SK-N-SH (cell line): ENCODE measurements at regions not wholly inside any gene's neighbourhood (a gene's known extent, or its start where the extent isn't known, plus 50 kb on each side); places are given as distances from the start of the nearest gene placed in this dataset.
A peak's percentile ranks its signal among the peaks of the same experiment; 100 is the strongest.

Experiments used
- CTCF ChIA-PET: fragments of 300-600, 350-600 bp; formaldehyde crosslinking; extraction: SDS; loops from one replicate; lab custom pipeline; 2021; lab: Yijun Ruan, JAX
- POLR2A ChIA-PET: fragments of 350-600 bp; sonication (Branson Sonifier 250); formaldehyde crosslinking; extraction: SDS; loops from one replicate; lab custom pipeline; 2020; ENCODE audit warnings: antibody characterized with exemption, inconsistent platforms; lab: Yijun Ruan, JAX
- DNase-seq: peaks from one replicate; pipeline ENCODE4 v3.0.0; 2012
- H2AFZ ChIP-seq: fragments of 200-600 bp; sonication (generic); 2 replicates; pipeline ENCODE4 v1.8.1; 2016; ENCODE audit warnings: antibody characterized with exemption, mild to moderate bottlenecking, low read depth
- H3F3A ChIP-seq: fragments of 200-600 bp; sonication (generic); replicated peaks from 2 replicates; pipeline ENCODE3; 2016; ENCODE audit warnings: antibody characterized with exemption, mild to moderate bottlenecking; ENCODE audit not compliant: insufficient read depth
- H3K27ac ChIP-seq, 2 experiments: fragments of 200-500 bp in 1 of 2; fragments of 200-600 bp in 1 of 2; sonication (Bioruptor generic) in 1 of 2; sonication (generic), shearing (Covaris generic) in 1 of 2; 2 replicates each; pipeline versions ENCODE4 v1.5.1 to v1.6.1; 2014 to 2016; ENCODE audit warnings: low read depth in 2 of 2, inconsistent platforms in 1 of 2, low read length in 1 of 2, mild to moderate bottlenecking in 1 of 2, mixed read lengths in 1 of 2
- H3K27me3 ChIP-seq: fragments of 200-600 bp; sonication (generic), shearing (Covaris generic); 2 replicates; pipeline ENCODE4 v1.6.1; 2016; ENCODE audit warnings: mixed run types; ENCODE audit not compliant: insufficient read depth
- H3K36me3 ChIP-seq, 2 experiments: fragments of 200-500 bp in 1 of 2; fragments of 200-600 bp in 1 of 2; sonication (Bioruptor generic) in 1 of 2; sonication (generic) in 1 of 2; replicated peaks in 1 of 2; 2 replicates each; pipeline versions ENCODE3 to v1.5.1; 2014 to 2016; ENCODE audit warnings: low read length in 1 of 2, mild to moderate bottlenecking in 1 of 2; ENCODE audit not compliant: insufficient read depth in 2 of 2, control insufficient read depth in 1 of 2
- H3K4me1 ChIP-seq, 2 experiments: fragments of 200-500 bp in 1 of 2; fragments of 200-600 bp in 1 of 2; sonication (Bioruptor generic) in 1 of 2; sonication (generic), shearing (Covaris generic) in 1 of 2; 2 replicates each; pipeline versions ENCODE4 v1.5.1 to v1.6.1; 2014 to 2016; ENCODE audit warnings: low read depth in 1 of 2, low read length in 1 of 2, mixed run types in 1 of 2; ENCODE audit not compliant: insufficient read depth in 2 of 2, control insufficient read depth in 1 of 2
- H3K4me2 ChIP-seq: fragments of 200-600 bp; sonication (generic), shearing (Covaris generic); 2 replicates; pipeline ENCODE4 v1.6.1; 2017; ENCODE audit warnings: mixed run types
- H3K4me3 ChIP-seq, 2 experiments: fragments of 200-500 bp in 1 of 2; fragments of 200-600 bp in 1 of 2; sonication (Bioruptor generic) in 1 of 2; sonication (generic), shearing (Covaris generic) in 1 of 2; 2 replicates each; pipeline versions ENCODE4 v1.5.1 to v1.8.1; 2014 to 2016; ENCODE audit warnings: low read depth in 2 of 2, inconsistent platforms in 1 of 2, low read length in 1 of 2, mild to moderate bottlenecking in 1 of 2, mixed read lengths in 1 of 2, moderate library complexity in 1 of 2
- H3K79me2 ChIP-seq: fragments of 200-600 bp; sonication (generic); 2 replicates; pipeline ENCODE4 v1.8.1; 2017; ENCODE audit warnings: mild to moderate bottlenecking; ENCODE audit not compliant: insufficient read depth
- H3K9ac ChIP-seq: fragments of 200-600 bp; sonication (generic); 2 replicates; pipeline ENCODE4 v1.6.1; 2017; ENCODE audit warnings: mixed run types
- H3K9me2 ChIP-seq: fragments of 200-600 bp; sonication (generic); 2 replicates; pipeline ENCODE4 v1.6.1; 2017; ENCODE audit warnings: mixed run types
- H3K9me3 ChIP-seq: fragments of 200-600 bp; sonication (generic); 2 replicates; pipeline ENCODE4 v1.6.1; 2017; ENCODE audit warnings: mixed run types, mild to moderate bottlenecking, moderate library complexity
- H4K20me1 ChIP-seq: fragments of 200-600 bp; sonication (generic); 2 replicates; pipeline ENCODE4 v1.6.1; 2017; ENCODE audit warnings: mild to moderate bottlenecking, mixed run types; ENCODE audit not compliant: insufficient read depth
- CHD2 ChIP-seq: fragments of 150-350 bp; IDR thresholded peaks from 2 replicates; pipeline ENCODE4 v1.6.1; 2018; ENCODE audit warnings: low read length; ENCODE audit not compliant: partially characterized antibody
- EP300 ChIP-seq, 2 experiments: IDR thresholded peaks; 2 replicates each; pipeline versions ENCODE4 v1.4.0 to v1.6.1; 2012; ENCODE audit warnings: borderline replicate concordance in 1 of 2, low read depth in 1 of 2, low read length in 1 of 2
- EZH2phosphoT487 ChIP-seq: fragments of 200-600 bp; sonication (generic); IDR thresholded peaks from 2 replicates; pipeline ENCODE4 v1.6.1; 2017; ENCODE audit warnings: low read depth, mixed run types, mild to moderate bottlenecking, antibody characterized with exemption, moderate library complexity, borderline replicate concordance
- FOXJ3 ChIP-seq: sonication (generic); formaldehyde crosslinking; IDR thresholded peaks from 2 replicates; pipeline ENCODE4 v1.5.1; 2020; ENCODE audit warnings: mild to moderate bottlenecking, missing genetic modification reagents
- GABPA ChIP-seq: IDR thresholded peaks from 2 replicates; pipeline ENCODE4 v1.4.0; 2012; ENCODE audit warnings: low read depth, mild to moderate bottlenecking
- GATA2 ChIP-seq: sonication (generic); formaldehyde crosslinking; IDR thresholded peaks from 2 replicates; pipeline ENCODE4 v1.5.0; 2020; ENCODE audit warnings: mild to moderate bottlenecking, missing genetic modification reagents
- NFIC ChIP-seq: IDR thresholded peaks from 2 replicates; pipeline ENCODE4 v1.4.0; 2012; ENCODE audit warnings: borderline replicate concordance
- NRF1 ChIP-seq: IDR thresholded peaks from 2 replicates; pipeline ENCODE4 v1.6.1; 2012; ENCODE audit warnings: low read depth, mild to moderate bottlenecking, low read length
- RAD21 ChIP-seq: IDR thresholded peaks from 2 replicates; pipeline ENCODE4 v1.6.1; 2012; ENCODE audit warnings: mild to moderate bottlenecking, low read length
- RFX5 ChIP-seq: IDR thresholded peaks from 2 replicates; pipeline ENCODE4 v1.6.1; 2012; ENCODE audit warnings: mild to moderate bottlenecking, improper control_type of control experiment, low read length
- RXRA ChIP-seq: IDR thresholded peaks from 2 replicates; pipeline ENCODE4 v1.4.0; 2012; ENCODE audit warnings: low read depth, mild to moderate bottlenecking, borderline replicate concordance
- TAF1 ChIP-seq: IDR thresholded peaks from 2 replicates; pipeline ENCODE4 v1.6.1; 2012; ENCODE audit warnings: low read depth, mild to moderate bottlenecking, low read length, moderate library complexity, borderline replicate concordance
- WGBS: methylation state at CpG from one replicate; pipeline ENCODE4 v1.1.6; 2017; ENCODE audit warnings: low lambda C conversion rate; 5-methylcytosine and 5-hydroxymethylcytosine counted together
- TF ChIP-seq, protein P1 (sequence below): fragments of 200-600 bp; sonication (generic); IDR thresholded peaks from 2 replicates; pipeline ENCODE4 v1.6.1; 2017; ENCODE audit warnings: antibody characterized with exemption, mild to moderate bottlenecking, moderate library complexity
- TF ChIP-seq, protein P2 (sequence below): fragments of 150-350 bp; IDR thresholded peaks from 2 replicates; pipeline ENCODE4 v1.6.1; 2017; ENCODE audit warnings: antibody characterized with exemption, low read length, low read depth, borderline replicate concordance
- TF ChIP-seq, protein P3 (sequence below): IDR thresholded peaks from 2 replicates; pipeline ENCODE4 v1.4.0; 2012; ENCODE audit warnings: low read depth, borderline replicate concordance
- TF ChIP-seq, protein P4 (sequence below): IDR thresholded peaks from 2 replicates; pipeline ENCODE4 v1.6.1; 2012; ENCODE audit warnings: mild to moderate bottlenecking, low read depth, low read length, moderate library complexity
- TF ChIP-seq, protein P5 (sequence below): IDR thresholded peaks from 2 replicates; pipeline ENCODE4 v1.4.0; 2012; ENCODE audit warnings: low read depth, borderline replicate concordance

DNA sequence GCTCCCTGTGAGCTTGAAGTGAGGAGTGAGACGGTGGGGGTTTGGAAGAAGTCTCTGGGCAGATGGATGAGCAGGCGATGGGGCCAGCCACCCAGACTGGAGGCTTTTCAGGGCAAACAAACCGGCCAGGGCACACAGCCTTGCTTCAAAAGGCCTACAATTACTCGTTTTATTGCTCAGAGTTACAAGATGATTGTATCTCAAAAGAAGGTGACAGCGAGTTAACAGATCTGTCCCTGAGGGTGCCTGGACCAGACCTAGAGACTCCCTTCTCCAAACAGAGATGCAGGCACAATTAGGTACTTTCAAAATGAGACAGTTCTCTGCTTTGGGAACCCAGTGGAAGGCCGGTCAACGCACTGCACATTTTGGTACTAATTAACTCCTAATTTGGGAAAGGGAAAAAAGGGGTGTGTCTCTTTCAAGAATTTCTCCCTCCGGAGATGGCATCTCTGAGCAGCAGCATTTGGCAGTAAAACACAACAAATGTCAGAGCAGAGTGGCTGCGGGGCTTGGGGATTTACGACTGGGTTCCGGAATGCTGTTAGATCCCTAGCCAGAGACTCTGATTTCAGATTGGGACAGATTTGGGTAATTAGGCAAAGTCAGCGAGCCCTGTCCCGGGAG, 226.7 kb downstream of the TTC32 start:
- Histone ChIP-seq H3K9ac (no peak overlapping the region), H3K4me3 (no peak overlapping the region), H3K27me3 (peaks cover 14% of the 10 kb centered on the region; the same call in 1 of the 2 replicates), H3K4me1 (peaks cover 0 to 30% of the 10 kb centered on the region in 2 experiments; a peak in 2 of 4 replicates), H3K4me2 (no peak overlapping the region)
- POLR2A ChIA-PET, result no interaction called here
- peak; percentile 25 for DNase-seq
- TF ChIP-seq, protein P1, sequence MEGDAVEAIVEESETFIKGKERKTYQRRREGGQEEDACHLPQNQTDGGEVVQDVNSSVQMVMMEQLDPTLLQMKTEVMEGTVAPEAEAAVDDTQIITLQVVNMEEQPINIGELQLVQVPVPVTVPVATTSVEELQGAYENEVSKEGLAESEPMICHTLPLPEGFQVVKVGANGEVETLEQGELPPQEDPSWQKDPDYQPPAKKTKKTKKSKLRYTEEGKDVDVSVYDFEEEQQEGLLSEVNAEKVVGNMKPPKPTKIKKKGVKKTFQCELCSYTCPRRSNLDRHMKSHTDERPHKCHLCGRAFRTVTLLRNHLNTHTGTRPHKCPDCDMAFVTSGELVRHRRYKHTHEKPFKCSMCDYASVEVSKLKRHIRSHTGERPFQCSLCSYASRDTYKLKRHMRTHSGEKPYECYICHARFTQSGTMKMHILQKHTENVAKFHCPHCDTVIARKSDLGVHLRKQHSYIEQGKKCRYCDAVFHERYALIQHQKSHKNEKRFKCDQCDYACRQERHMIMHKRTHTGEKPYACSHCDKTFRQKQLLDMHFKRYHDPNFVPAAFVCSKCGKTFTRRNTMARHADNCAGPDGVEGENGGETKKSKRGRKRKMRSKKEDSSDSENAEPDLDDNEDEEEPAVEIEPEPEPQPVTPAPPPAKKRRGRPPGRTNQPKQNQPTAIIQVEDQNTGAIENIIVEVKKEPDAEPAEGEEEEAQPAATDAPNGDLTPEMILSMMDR, result no peak
- TF ChIP-seq GATA2 (CRISPR knock-in tag), result no peak
- no peak for TF ChIP-seq EZH2phosphoT487
- TF ChIP-seq, protein P2, sequence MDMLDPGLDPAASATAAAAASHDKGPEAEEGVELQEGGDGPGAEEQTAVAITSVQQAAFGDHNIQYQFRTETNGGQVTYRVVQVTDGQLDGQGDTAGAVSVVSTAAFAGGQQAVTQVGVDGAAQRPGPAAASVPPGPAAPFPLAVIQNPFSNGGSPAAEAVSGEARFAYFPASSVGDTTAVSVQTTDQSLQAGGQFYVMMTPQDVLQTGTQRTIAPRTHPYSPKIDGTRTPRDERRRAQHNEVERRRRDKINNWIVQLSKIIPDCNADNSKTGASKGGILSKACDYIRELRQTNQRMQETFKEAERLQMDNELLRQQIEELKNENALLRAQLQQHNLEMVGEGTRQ, result no peak
- TF ChIP-seq, protein P3, sequence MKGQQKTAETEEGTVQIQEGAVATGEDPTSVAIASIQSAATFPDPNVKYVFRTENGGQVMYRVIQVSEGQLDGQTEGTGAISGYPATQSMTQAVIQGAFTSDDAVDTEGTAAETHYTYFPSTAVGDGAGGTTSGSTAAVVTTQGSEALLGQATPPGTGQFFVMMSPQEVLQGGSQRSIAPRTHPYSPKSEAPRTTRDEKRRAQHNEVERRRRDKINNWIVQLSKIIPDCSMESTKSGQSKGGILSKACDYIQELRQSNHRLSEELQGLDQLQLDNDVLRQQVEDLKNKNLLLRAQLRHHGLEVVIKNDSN, result no peak
- no peak for TF ChIP-seq NRF1
- no peak for TF ChIP-seq RXRA
- no peak for TF ChIP-seq TAF1
- TF ChIP-seq CHD2, result no peak
- TF ChIP-seq GABPA, result no peak
- TF ChIP-seq, protein P4, sequence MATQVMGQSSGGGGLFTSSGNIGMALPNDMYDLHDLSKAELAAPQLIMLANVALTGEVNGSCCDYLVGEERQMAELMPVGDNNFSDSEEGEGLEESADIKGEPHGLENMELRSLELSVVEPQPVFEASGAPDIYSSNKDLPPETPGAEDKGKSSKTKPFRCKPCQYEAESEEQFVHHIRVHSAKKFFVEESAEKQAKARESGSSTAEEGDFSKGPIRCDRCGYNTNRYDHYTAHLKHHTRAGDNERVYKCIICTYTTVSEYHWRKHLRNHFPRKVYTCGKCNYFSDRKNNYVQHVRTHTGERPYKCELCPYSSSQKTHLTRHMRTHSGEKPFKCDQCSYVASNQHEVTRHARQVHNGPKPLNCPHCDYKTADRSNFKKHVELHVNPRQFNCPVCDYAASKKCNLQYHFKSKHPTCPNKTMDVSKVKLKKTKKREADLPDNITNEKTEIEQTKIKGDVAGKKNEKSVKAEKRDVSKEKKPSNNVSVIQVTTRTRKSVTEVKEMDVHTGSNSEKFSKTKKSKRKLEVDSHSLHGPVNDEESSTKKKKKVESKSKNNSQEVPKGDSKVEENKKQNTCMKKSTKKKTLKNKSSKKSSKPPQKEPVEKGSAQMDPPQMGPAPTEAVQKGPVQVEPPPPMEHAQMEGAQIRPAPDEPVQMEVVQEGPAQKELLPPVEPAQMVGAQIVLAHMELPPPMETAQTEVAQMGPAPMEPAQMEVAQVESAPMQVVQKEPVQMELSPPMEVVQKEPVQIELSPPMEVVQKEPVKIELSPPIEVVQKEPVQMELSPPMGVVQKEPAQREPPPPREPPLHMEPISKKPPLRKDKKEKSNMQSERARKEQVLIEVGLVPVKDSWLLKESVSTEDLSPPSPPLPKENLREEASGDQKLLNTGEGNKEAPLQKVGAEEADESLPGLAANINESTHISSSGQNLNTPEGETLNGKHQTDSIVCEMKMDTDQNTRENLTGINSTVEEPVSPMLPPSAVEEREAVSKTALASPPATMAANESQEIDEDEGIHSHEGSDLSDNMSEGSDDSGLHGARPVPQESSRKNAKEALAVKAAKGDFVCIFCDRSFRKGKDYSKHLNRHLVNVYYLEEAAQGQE, result no peak
- TF ChIP-seq EP300 (IDR thresholded peaks at IDR 0.05; ENCODE audit: borderline replicate concordance in 1 of 2, low read depth in 1 of 2, low read length in 1 of 2), result no peak
- no peak for TF ChIP-seq RAD21
- TF ChIP-seq FOXJ3, result no peak
- TF ChIP-seq RFX5, result no peak
- TF ChIP-seq NFIC, result no peak
- TF ChIP-seq, protein P5, sequence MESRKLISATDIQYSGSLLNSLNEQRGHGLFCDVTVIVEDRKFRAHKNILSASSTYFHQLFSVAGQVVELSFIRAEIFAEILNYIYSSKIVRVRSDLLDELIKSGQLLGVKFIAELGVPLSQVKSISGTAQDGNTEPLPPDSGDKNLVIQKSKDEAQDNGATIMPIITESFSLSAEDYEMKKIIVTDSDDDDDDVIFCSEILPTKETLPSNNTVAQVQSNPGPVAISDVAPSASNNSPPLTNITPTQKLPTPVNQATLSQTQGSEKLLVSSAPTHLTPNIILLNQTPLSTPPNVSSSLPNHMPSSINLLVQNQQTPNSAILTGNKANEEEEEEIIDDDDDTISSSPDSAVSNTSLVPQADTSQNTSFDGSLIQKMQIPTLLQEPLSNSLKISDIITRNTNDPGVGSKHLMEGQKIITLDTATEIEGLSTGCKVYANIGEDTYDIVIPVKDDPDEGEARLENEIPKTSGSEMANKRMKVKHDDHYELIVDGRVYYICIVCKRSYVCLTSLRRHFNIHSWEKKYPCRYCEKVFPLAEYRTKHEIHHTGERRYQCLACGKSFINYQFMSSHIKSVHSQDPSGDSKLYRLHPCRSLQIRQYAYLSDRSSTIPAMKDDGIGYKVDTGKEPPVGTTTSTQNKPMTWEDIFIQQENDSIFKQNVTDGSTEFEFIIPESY, result no peak
- TF ChIP-seq, all 33 proteins: peak for 0
- WGBS, result 35% methylated on average over 13 of the region's 13 CpGs
- no peak overlapping the region for H3K27ac ChIP-seq
- H3K9me3 ChIP-seq, result no peaks in the 10 kb centered on the region
- CTCF ChIA-PET, result interaction anchor here (1.2 kb wide), 1 partner anchor 19 kb away, joined by 4 read pairs; no protein-coding TSS in a partner anchor
- H3K36me3 ChIP-seq, result no peaks in the 10 kb centered on the region
- H3K79me2 ChIP-seq, result no peaks in the 10 kb centered on the region
- H2AFZ ChIP-seq, result no peak overlapping the region
- H4K20me1 ChIP-seq, result no peaks in the 10 kb centered on the region
- H3F3A ChIP-seq, result no peaks in the 10 kb centered on the region
- no peaks in the 10 kb centered on the region for H3K9me2 ChIP-seq
